GM10248 (cell line): ENCODE measurements at regions not wholly inside any gene's neighbourhood (a gene's known extent, or its start where the extent isn't known, plus 50 kb on each side); places are given as distances from the start of the nearest gene placed in this dataset.

ENCODE experiments used
- CTCF ChIA-PET: fragments of 300-600 bp; sonication (Branson Sonifier 250); formaldehyde crosslinking; extraction: SDS; loops from one replicate; lab custom pipeline; 2021; ENCODE audit warnings: antibody characterized with exemption; lab: Yijun Ruan, JAX
- POLR2A ChIA-PET: fragments of 350-650 bp; sonication (Branson Sonifier 250); formaldehyde crosslinking; extraction: SDS; loops from one replicate; lab custom pipeline; 2020; ENCODE audit warnings: antibody characterized with exemption; lab: Yijun Ruan, JAX
- DNase-seq: peaks from one replicate; pipeline ENCODE4 v3.0.0; 2012; ENCODE audit errors: extremely low spot score
- CTCF ChIP-seq: IDR thresholded peaks from 2 replicates; pipeline ENCODE4 v1.5.1; 2012; ENCODE audit warnings: mild to moderate bottlenecking, low read depth; ENCODE audit errors: extremely low read depth, missing control alignments, control extremely low read depth

DNA sequence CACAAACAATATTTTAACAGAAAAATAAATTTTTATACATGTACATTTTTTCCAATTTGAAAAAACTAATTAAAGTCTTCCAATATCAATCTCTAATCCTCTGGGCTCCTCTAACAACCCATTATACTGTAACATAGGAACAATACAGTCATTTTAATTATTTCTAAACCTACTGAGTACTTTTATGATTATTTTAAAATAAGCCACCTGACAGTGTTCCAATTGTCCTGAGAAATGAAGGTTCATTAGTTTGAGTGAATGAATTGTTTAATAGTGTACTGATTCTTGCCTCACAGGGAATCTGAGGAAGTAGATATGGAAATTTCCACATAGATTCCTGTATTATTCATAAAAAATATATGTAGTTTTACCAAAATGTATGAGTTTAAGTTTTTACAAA lies 123.1 kb upstream of the EYS start:
- DNase-seq = no peak
- no peak for TF ChIP-seq CTCF
- POLR2A ChIA-PET = no interaction called here
- CTCF ChIA-PET = no interaction called here

DNA sequence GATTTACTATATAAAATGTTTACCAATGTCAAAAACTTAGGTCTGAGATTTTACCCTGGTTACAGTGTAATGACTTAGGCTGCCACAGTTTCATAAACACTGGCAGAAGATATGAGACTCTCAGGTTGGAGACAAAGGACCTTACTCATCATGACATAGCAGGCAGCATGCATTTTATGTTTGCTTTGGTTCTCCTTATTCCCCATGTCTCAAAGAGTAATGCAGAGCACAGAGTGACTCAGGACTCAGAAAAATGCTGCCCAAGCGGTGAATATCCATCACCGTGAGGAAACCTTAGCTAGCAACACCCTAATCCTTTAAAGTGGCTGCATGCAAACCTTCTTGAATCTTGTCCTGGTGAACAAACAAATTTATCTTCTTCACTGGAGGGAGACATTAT lies 112.1 kb upstream of the EYS start:
- TF ChIP-seq CTCF = no peak
- ChIA-PET POLR2A (no interaction called here), CTCF (no interaction called here)
- DNase-seq = no peak

- no peak for DNase-seq
- TF ChIP-seq CTCF = no peak
- POLR2A ChIA-PET = no interaction called here
- CTCF ChIA-PET = no interaction called here
These were observed 111.5 kb upstream of the EYS start for GRCh38 chr6:65818576-65818975.

- ChIA-PET POLR2A (no interaction called here), CTCF (interaction anchor here (0.8 kb wide), 1 partner anchor 17 kb away, joined by 3 read pairs; no protein-coding TSS in a partner anchor)
- TF ChIP-seq CTCF = no peak
- no peak for DNase-seq
These were observed 110.0 kb upstream of the EYS start for GRCh38 chr6:65816991-65817390.

GRCh38 chr6:65814071-65814470 lies 107.0 kb upstream of the EYS start:
- no peak for TF ChIP-seq CTCF
- POLR2A ChIA-PET = no interaction called here
- no peak for DNase-seq
- CTCF ChIA-PET = interaction anchor here (1.1 kb wide), 1 partner anchor 11 kb away, joined by 4 read pairs; no protein-coding TSS in a partner anchor

- no peak for TF ChIP-seq CTCF
- CTCF ChIA-PET = no interaction called here
- POLR2A ChIA-PET = no interaction called here
- no peak for DNase-seq
These were observed 96.2 kb upstream of the EYS start for GRCh38 chr6:65803186-65803585.

- POLR2A ChIA-PET = no interaction called here
These were observed 92.4 kb upstream of the EYS start for GRCh38 chr6:65799389-65799788.

More at GRCh38 chr6:65799389-65799788, 92.4 kb upstream of the EYS start:
- CTCF ChIA-PET = interaction anchor here (1.2 kb wide), 1 partner anchor 17 kb away, joined by 3 read pairs; no protein-coding TSS in a partner anchor
- no peak for DNase-seq
- no peak for TF ChIP-seq CTCF
